Endothelial cell of umbilical vein (primary cell): ENCODE measurements at regions not wholly inside any gene's neighbourhood (a gene's known extent, or its start where the extent isn't known, plus 50 kb on each side); places are given as distances from the start of the nearest gene placed in this dataset.

Experiments
- BruUV-seq: library from RNA; stranded (reverse); fragments of 400-500 nt; replicated peaks from 2 replicates; lab custom pipeline; 2021; lab: Mats Ljungman, UMichigan
- CTCF ChIA-PET: fragments of 300-600, 350-600 bp; sonication (Branson Sonifier 250); formaldehyde crosslinking; loops from one replicate; lab custom pipeline; 2021; ENCODE audit warnings: antibody characterized with exemption, inconsistent platforms; lab: Charles Lee
- POLR2A ChIA-PET: fragments of 300-600, 350-600 bp; sonication (Branson Sonifier 250); formaldehyde crosslinking; loops from one replicate; lab custom pipeline; 2021; ENCODE audit warnings: antibody characterized with exemption, inconsistent platforms; lab: Charles Lee
- DNase-seq: peaks from one replicate; pipeline ENCODE4 v3.0.0-alpha.2; 2011; ENCODE audit warnings: low read depth, low spot score
- FAIRE-seq: peaks from 2 replicates; lab custom pipeline; 2011; peaks lifted over from hg19 to GRCh38; lab: Jason Lieb, UNC
- H2AFZ ChIP-seq: 2 replicates; pipeline ENCODE4 v1.6.0; 2012; ENCODE audit warnings: low read depth, low read length, control low read depth, inconsistent platforms
- H3K27ac ChIP-seq: 2 replicates; pipeline ENCODE4 v1.5.1; 2011; ENCODE audit warnings: low read depth, mild to moderate bottlenecking, control low read depth, low read length, moderate library complexity; ENCODE audit not compliant: insufficient read depth
- H3K27me3 ChIP-seq, 2 experiments: 2 replicates each; pipeline versions ENCODE4 v1.6.0 to v1.6.1; 2011; ENCODE audit warnings: low read length in 2 of 2, mixed read lengths in 1 of 2; ENCODE audit not compliant: control insufficient read depth in 2 of 2, insufficient read depth in 2 of 2
- H3K36me3 ChIP-seq, 2 experiments: 2 replicates in 1 of 2; 3 replicates in 1 of 2; pipeline ENCODE4 v1.5.1; 2011; ENCODE audit warnings: low read length in 2 of 2, mild to moderate bottlenecking in 1 of 2, moderate library complexity in 1 of 2; ENCODE audit not compliant: control insufficient read depth in 2 of 2, insufficient read depth in 2 of 2; ENCODE audit errors: extremely low read depth in 1 of 2
- H3K4me1 ChIP-seq: 3 replicates; pipeline ENCODE4 v1.5.1; 2011; ENCODE audit warnings: mild to moderate bottlenecking, low read length; ENCODE audit not compliant: control insufficient read depth, insufficient read depth; ENCODE audit errors: extremely low read depth
- H3K4me2 ChIP-seq: 2 replicates; pipeline ENCODE4 v1.6.1; 2011; ENCODE audit warnings: low read length, control low read depth, mixed read lengths; ENCODE audit not compliant: insufficient read depth
- H3K4me3 ChIP-seq, 3 experiments: fragments of 200-600 bp in 1 of 3; sonication (generic), shearing (Covaris generic) in 1 of 3; replicated peaks in 1 of 3; 2 replicates each; pipeline ENCODE4 v1.5.1; 2011 to 2016; ENCODE audit warnings: control low read depth in 3 of 3, low read length in 3 of 3, mild to moderate bottlenecking in 2 of 3, inconsistent platforms in 1 of 3, low read depth in 1 of 3, moderate library complexity in 1 of 3; ENCODE audit not compliant: insufficient read depth in 1 of 3
- H3K79me2 ChIP-seq: 2 replicates; pipeline ENCODE4 v1.6.0; 2012; ENCODE audit warnings: low read length, inconsistent platforms; ENCODE audit not compliant: control insufficient read depth, insufficient read depth
- H3K9ac ChIP-seq: replicated peaks from 2 replicates; pipeline ENCODE3; 2011; ENCODE audit warnings: low read length, control low read depth; ENCODE audit not compliant: insufficient read depth; ENCODE audit errors: extremely low read depth
- H3K9me1 ChIP-seq: replicated peaks from 3 replicates; pipeline ENCODE4 v1.6.0; 2011; ENCODE audit warnings: mild to moderate bottlenecking, low read length; ENCODE audit not compliant: control insufficient read depth, insufficient read depth; ENCODE audit errors: extremely low read depth
- H3K9me3 ChIP-seq: replicated peaks from 2 replicates; pipeline ENCODE4 v1.5.1; 2012; ENCODE audit warnings: low read length, inconsistent platforms; ENCODE audit not compliant: control insufficient read depth, insufficient read depth
- H4K20me1 ChIP-seq: replicated peaks from 2 replicates; pipeline ENCODE3; 2011; ENCODE audit warnings: mild to moderate bottlenecking, low read length; ENCODE audit not compliant: control insufficient read depth, insufficient read depth; ENCODE audit errors: extremely low read depth
- EZH2 ChIP-seq: IDR thresholded peaks from 2 replicates; pipeline ENCODE4 v1.6.1; 2012; ENCODE audit warnings: borderline replicate concordance, low read depth, mild to moderate bottlenecking, moderate library complexity, low read length, inconsistent platforms; ENCODE audit not compliant: severe bottlenecking
- FOS ChIP-seq: IDR thresholded peaks from 2 replicates; pipeline ENCODE4 v1.6.1; 2011; ENCODE audit warnings: mild to moderate bottlenecking, low read length, moderate library complexity, borderline replicate concordance; ENCODE audit not compliant: insufficient read depth
- GATA2 ChIP-seq: IDR thresholded peaks from 2 replicates; pipeline ENCODE4 v1.7.0; 2011; ENCODE audit warnings: low read depth, mild to moderate bottlenecking, moderate library complexity, mixed read lengths, low read length; ENCODE audit not compliant: insufficient read length, insufficient read depth
- JUN ChIP-seq: IDR thresholded peaks from 2 replicates; pipeline ENCODE4 v1.6.1; 2011; ENCODE audit warnings: borderline replicate concordance, low read depth; ENCODE audit not compliant: insufficient read length, insufficient read depth
- MAX ChIP-seq: IDR thresholded peaks from 2 replicates; pipeline ENCODE4 v1.6.1; 2011; ENCODE audit not compliant: insufficient read depth, insufficient read length
- MYC ChIP-seq: IDR thresholded peaks from one replicate; pipeline ENCODE4 v1.6.1; 2011; ENCODE audit warnings: mild to moderate bottlenecking, low read depth, low read length
- POLR2A ChIP-seq: IDR thresholded peaks from 2 replicates; pipeline ENCODE4 v1.6.1; 2012; ENCODE audit warnings: low read depth, mild to moderate bottlenecking, control low read depth, low read length
- POLR2AphosphoS5 ChIP-seq: IDR thresholded peaks from 2 replicates; pipeline ENCODE4 v1.6.1; 2012; ENCODE audit warnings: low read depth, mild to moderate bottlenecking, control low read depth, low read length, moderate library complexity; ENCODE audit not compliant: insufficient read depth
- dilution Hi-C: fragments of 300-500 bp; cut with MboI; formaldehyde crosslinking; loops from one replicate; pipeline ENCODE4 v1.15.0; 2019; ENCODE audit warnings: low sequenced_read_pairs; ENCODE audit not compliant: extremely low pct_ligation_motif_present
- intact Hi-C: fragments of 100-400 bp; cut with micrococcal nuclease; formaldehyde crosslinking; loops from one replicate; pipeline ENCODE4 v1.10.0; 2022
- TF ChIP-seq, protein P1 (sequence below), 2 donors: IDR thresholded peaks; 1 replicate in 1 of 2; 2 replicates in 1 of 2; pipeline ENCODE4 v1.5.1; 2011; ENCODE audit warnings: low read length in 2 of 2, mild to moderate bottlenecking in 2 of 2, moderate library complexity in 2 of 2, control low read depth in 1 of 2, inconsistent platforms in 1 of 2, low read depth in 1 of 2; ENCODE audit not compliant: insufficient read depth in 1 of 2; ENCODE audit errors: extremely low read depth in 1 of 2

DNA sequence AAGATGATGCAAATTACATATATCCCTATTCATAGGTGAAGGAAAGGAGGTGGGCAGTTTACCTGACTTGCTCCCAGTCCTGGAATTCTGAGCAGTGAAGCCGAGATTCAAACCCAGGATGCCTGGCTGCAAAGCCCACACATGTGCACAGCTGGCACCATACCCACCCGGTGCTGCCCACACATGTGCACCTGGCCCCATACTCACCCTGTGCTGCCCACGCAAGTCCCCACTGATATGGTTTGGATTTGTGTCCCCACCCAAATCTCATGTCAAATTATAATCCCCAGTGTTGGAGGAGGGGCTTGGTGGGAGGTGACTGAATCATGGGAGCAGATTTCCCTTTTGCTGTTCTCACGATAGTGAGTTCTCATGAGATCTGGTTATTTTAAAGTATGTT, 179.2 kb upstream of the C14orf180 start:
- no peaks in the 10 kb centered on the region for H3K9me3 ChIP-seq
- no peaks in the 10 kb centered on the region for H4K20me1 ChIP-seq
- DNase-seq: no peak
- no peak overlapping the region for H2AFZ ChIP-seq
- H3K9ac ChIP-seq: no peak overlapping the region
- H3K4me3 ChIP-seq: no peak overlapping the region
- dilution Hi-C loops: no loop called here
- peaks cover 0 to 1% of the 10 kb centered on the region in 2 experiments for H3K27me3 ChIP-seq
- POLR2A ChIA-PET: no interaction called here
- H3K4me2 ChIP-seq: no peak overlapping the region
- CTCF ChIA-PET: no interaction called here
- H3K9me1 ChIP-seq: no peaks in the 10 kb centered on the region
- H3K4me1 ChIP-seq: no peaks in the 10 kb centered on the region
- TF ChIP-seq, protein P1, sequence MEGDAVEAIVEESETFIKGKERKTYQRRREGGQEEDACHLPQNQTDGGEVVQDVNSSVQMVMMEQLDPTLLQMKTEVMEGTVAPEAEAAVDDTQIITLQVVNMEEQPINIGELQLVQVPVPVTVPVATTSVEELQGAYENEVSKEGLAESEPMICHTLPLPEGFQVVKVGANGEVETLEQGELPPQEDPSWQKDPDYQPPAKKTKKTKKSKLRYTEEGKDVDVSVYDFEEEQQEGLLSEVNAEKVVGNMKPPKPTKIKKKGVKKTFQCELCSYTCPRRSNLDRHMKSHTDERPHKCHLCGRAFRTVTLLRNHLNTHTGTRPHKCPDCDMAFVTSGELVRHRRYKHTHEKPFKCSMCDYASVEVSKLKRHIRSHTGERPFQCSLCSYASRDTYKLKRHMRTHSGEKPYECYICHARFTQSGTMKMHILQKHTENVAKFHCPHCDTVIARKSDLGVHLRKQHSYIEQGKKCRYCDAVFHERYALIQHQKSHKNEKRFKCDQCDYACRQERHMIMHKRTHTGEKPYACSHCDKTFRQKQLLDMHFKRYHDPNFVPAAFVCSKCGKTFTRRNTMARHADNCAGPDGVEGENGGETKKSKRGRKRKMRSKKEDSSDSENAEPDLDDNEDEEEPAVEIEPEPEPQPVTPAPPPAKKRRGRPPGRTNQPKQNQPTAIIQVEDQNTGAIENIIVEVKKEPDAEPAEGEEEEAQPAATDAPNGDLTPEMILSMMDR (IDR thresholded peaks at IDR 0.05; ENCODE audit: extremely low read depth in 1 of 2, insufficient read depth in 1 of 2, low read depth in 1 of 2, low read length in 2 of 2): no peak
- TF ChIP-seq POLR2A (no peak), GATA2 (no peak), MAX (no peak), POLR2AphosphoS5 (no peak), EZH2 (no peak), JUN (no peak), MYC (no peak), FOS (no peak)
- no peak for FAIRE-seq
- H3K79me2 ChIP-seq: no peaks in the 10 kb centered on the region
- no peak overlapping the region for H3K27ac ChIP-seq
- BruUV-seq: no TSS peak
- H3K36me3 ChIP-seq: no peaks in the 10 kb centered on the region
- intact Hi-C loops: no loop called here
